ENCODE measurements at regions not wholly inside any gene's neighbourhood (a gene's known extent, or its start where the extent isn't known, plus 50 kb on each side); places are given as distances from the start of the nearest gene placed in this dataset.
"Not testable (repeated sequence)": the region's sequence is repeated elsewhere in the genome, so short reads cannot be mapped to it uniquely, and the experiment has no call there.

GRCh38 chr7:121563177-121563576 lies 167.1 kb upstream of the FAM3C start:
- no peak for DNase-seq (ENCODE audit: low read depth)

GRCh38 chr7:121562259-121562658 lies 166.2 kb upstream of the FAM3C start:
- DNase-seq (ENCODE audit: low read depth): no peak

- no peak for DNase-seq (ENCODE audit: low read depth)
These were observed 165.6 kb upstream of the FAM3C start for GRCh38 chr7:121561717-121562116.

- DNase-seq (ENCODE audit: low read depth): no peak
These were observed 164.3 kb upstream of the FAM3C start for GRCh38 chr7:121560267-121560990.

GRCh38 chr7:121558288-121558687 lies 162.2 kb upstream of the FAM3C start:
- DNase-seq (ENCODE audit: low read depth): no peak

- DNase-seq (ENCODE audit: low read depth): no peak
These were observed 161.2 kb upstream of the FAM3C start for GRCh38 chr7:121557034-121557892.

- DNase-seq (ENCODE audit: low read depth): no peak
These were observed 159.4 kb upstream of the FAM3C start for GRCh38 chr7:121555558-121555957.

- no peak for DNase-seq (ENCODE audit: low read depth)
These were observed 151.5 kb upstream of the FAM3C start for GRCh38 chr7:121547544-121548092.

- no peak for DNase-seq (ENCODE audit: low read depth)
These were observed 150.8 kb upstream of the FAM3C start for GRCh38 chr7:121546632-121547543.

GRCh38 chr7:121545418-121545817 lies 149.3 kb upstream of the FAM3C start:
- no peak for DNase-seq (ENCODE audit: low read depth)

GRCh38 chr7:121544726-121545125 lies 148.6 kb upstream of the FAM3C start:
- DNase-seq (ENCODE audit: low read depth): no peak

GRCh38 chr7:121544238-121544637 lies 148.1 kb upstream of the FAM3C start:
- no peak for DNase-seq (ENCODE audit: low read depth)

- DNase-seq (ENCODE audit: low read depth): no peak
These were observed 145.3 kb upstream of the FAM3C start for GRCh38 chr7:121541457-121541856.

GRCh38 chr7:121540138-121540537 lies 144.0 kb upstream of the FAM3C start:
- DNase-seq (ENCODE audit: low read depth): no peak

GRCh38 chr7:121537031-121537430 lies 140.9 kb upstream of the FAM3C start:
- DNase-seq (ENCODE audit: low read depth): no peak

- DNase-seq (ENCODE audit: low read depth): no peak
These were observed 135.3 kb upstream of the FAM3C start for GRCh38 chr7:121531175-121532070.

GRCh38 chr7:121530227-121531174 lies 134.4 kb upstream of the FAM3C start:
- peak; percentile 38 for DNase-seq (ENCODE audit: low read depth)

- no peak for DNase-seq (ENCODE audit: low read depth)
These were observed 132.9 kb upstream of the FAM3C start for GRCh38 chr7:121529003-121529402.

GRCh38 chr7:121526210-121526609 lies 130.1 kb upstream of the FAM3C start:
- DNase-seq (ENCODE audit: low read depth): not testable (repeated sequence)
